GM23248 (cell line): ENCODE measurements at regions not wholly inside any gene's neighbourhood (a gene's known extent, or its start where the extent isn't known, plus 50 kb on each side); places are given as distances from the start of the nearest gene placed in this dataset.

Experiments used
- DNase-seq: peaks from one replicate; pipeline ENCODE4 v3.0.0-alpha.2; 2015
- H2AFZ ChIP-seq: fragments of 200-600 bp; sonication (generic); 2 replicates; pipeline ENCODE4 v1.6.1; 2016; ENCODE audit warnings: antibody characterized with exemption
- H3F3A ChIP-seq: fragments of 200-600 bp; sonication (generic); 2 replicates; pipeline ENCODE4 v1.6.1; 2016; ENCODE audit warnings: mild to moderate bottlenecking, antibody characterized with exemption, mixed run types; ENCODE audit not compliant: insufficient read depth
- H3K27ac ChIP-seq: fragments of 200-600 bp; sonication (generic); 2 replicates; pipeline ENCODE4 v1.5.1; 2016; ENCODE audit warnings: mild to moderate bottlenecking
- H3K27me3 ChIP-seq: fragments of 200-600 bp; sonication (generic); replicated peaks from 2 replicates; pipeline ENCODE4 v1.6.1; 2016; ENCODE audit warnings: mild to moderate bottlenecking; ENCODE audit not compliant: insufficient read depth
- H3K36me3 ChIP-seq: fragments of 200-600 bp; sonication (generic); 2 replicates; pipeline ENCODE4 v1.6.1; 2016; ENCODE audit warnings: low read depth, mild to moderate bottlenecking
- H3K4me1 ChIP-seq: fragments of 200-600 bp; sonication (generic); 2 replicates; pipeline ENCODE4 v1.6.1; 2016; ENCODE audit warnings: mild to moderate bottlenecking; ENCODE audit not compliant: insufficient read depth
- H3K4me2 ChIP-seq: fragments of 200-600 bp; sonication (generic); one replicate; pipeline ENCODE4 v1.6.1; 2016; ENCODE audit warnings: mild to moderate bottlenecking; ENCODE audit not compliant: unreplicated experiment
- H3K4me3 ChIP-seq: fragments of 200-600 bp; sonication (generic); 2 replicates; pipeline ENCODE4 v1.5.1; 2016; ENCODE audit warnings: mild to moderate bottlenecking
- H3K79me2 ChIP-seq: fragments of 200-600 bp; sonication (generic); 2 replicates; pipeline ENCODE4 v1.6.1; 2016; ENCODE audit warnings: mild to moderate bottlenecking; ENCODE audit not compliant: insufficient read depth
- H3K9ac ChIP-seq: fragments of 200-600 bp; sonication (generic); 2 replicates; pipeline ENCODE4 v1.6.1; 2016; ENCODE audit warnings: mild to moderate bottlenecking
- H3K9me2 ChIP-seq: fragments of 200-600 bp; sonication (generic); 2 replicates; pipeline ENCODE4 v1.6.1; 2016; ENCODE audit warnings: mixed run types, mild to moderate bottlenecking, moderate library complexity; ENCODE audit not compliant: insufficient read depth
- H3K9me3 ChIP-seq: fragments of 200-600 bp; sonication (generic); one replicate; pipeline ENCODE4 v1.6.1; 2017; ENCODE audit warnings: low read depth
- H4K20me1 ChIP-seq: fragments of 200-600 bp; sonication (generic); 2 replicates; pipeline ENCODE4 v1.6.0; 2016; ENCODE audit not compliant: insufficient read depth
- EZH2 ChIP-seq: fragments of 200-600 bp; sonication (generic); IDR thresholded peaks from 2 replicates; pipeline ENCODE4 v1.6.1; 2018; ENCODE audit warnings: antibody characterized with exemption, mild to moderate bottlenecking; ENCODE audit not compliant: insufficient read depth, poor library complexity, severe bottlenecking
- EZH2phosphoT487 ChIP-seq: fragments of 200-600 bp; sonication (generic); IDR thresholded peaks from 2 replicates; pipeline ENCODE4 v1.6.1; 2018; ENCODE audit warnings: antibody characterized with exemption, moderate library complexity, mild to moderate bottlenecking, low read depth; ENCODE audit not compliant: insufficient read depth
- whole genome bisulfite sequencing, 2 experiments: methylation state at CpG; one replicate each; pipeline ENCODE4 v1.1.6; 2015 to 2017; ENCODE audit warnings: low lambda C conversion rate in 2 of 2, low coverage in 1 of 2; ENCODE audit errors: missing lambda C conversion rate in 2 of 2; 5-methylcytosine and 5-hydroxymethylcytosine counted together
- in situ Hi-C: fragments of 300-500 bp; cut with MboI; formaldehyde crosslinking; loops from 2 replicates; pipeline ENCODE4 v1.15.0; 2020

DNA sequence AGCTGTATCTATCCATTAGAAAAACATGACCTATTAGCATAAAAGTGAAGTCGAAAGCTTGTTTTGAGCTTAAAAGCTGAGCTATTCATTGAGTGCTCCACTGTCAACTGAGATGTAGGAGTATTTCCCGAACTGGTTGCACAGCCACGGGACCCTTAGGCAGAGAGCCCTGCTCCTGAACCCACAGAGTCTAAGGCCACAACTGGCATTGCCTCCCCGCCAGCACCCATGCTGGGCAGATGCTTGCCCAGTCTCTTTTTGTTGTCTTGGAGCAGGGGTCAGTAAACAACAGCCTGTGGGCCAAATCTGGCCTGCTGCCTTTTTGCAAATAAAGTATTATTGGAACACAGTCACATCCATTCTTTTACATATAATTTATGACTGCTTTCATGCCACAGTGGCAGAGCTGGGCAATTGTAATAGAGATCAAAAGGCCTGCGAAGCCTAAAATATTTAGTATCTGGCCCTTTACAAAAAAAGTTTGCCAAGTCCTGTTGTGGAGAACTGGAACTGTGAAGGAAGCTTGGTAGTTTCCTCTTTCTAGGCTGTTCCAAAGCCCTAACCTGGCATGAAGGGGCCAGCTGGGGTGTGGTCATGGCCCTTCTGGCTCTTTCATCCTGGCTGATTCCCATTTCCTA is 58.4 kb upstream of the WAPL start:
- Histone ChIP-seq H3K9me3 (no peaks in the 10 kb centered on the region), H3K9ac (no peak overlapping the region), H3K9me2 (no peaks in the 10 kb centered on the region), H3K4me3 (no peak overlapping the region), H3K4me2 (no peak overlapping the region), H3K36me3 (no peaks in the 10 kb centered on the region), H4K20me1 (no peaks in the 10 kb centered on the region), H3K79me2 (no peaks in the 10 kb centered on the region), H3K4me1 (no peaks in the 10 kb centered on the region), H3K27ac (no peak overlapping the region), H3K27me3 (no peaks in the 10 kb centered on the region), H3F3A (no peaks in the 10 kb centered on the region), H2AFZ (no peak overlapping the region)
- no peak for DNase-seq
- in situ Hi-C loops, result loop anchor here (10.0 kb wide), 1 partner anchor 185 kb away; no protein-coding TSS in a partner anchor
- TF ChIP-seq EZH2phosphoT487 (no peak), EZH2 (no peak)
- WGBS, 2 experiments, result 57 to 63% methylated on average over 5 of the region's 5 CpGs

DNA sequence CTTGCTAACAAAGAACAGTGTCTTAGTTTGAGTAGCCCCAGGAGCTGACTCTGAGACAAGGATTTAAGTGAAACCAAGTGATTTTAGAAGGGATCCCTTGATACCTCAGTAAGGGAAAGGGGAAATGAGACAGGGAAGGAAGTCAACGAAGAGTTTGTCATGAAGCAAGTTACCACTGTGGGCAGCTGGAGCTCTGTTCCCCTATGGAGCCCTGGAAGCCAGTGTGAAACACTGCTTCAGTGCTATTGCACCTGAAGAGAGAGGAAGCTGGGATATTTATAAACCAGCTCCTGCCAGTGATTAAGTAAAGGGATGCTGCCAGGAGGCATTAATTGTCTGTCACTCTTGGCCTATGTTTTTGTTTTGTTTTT is 58.9 kb upstream of the WAPL start:
- no peaks in the 10 kb centered on the region for H3F3A ChIP-seq
- WGBS, 2 experiments, result 14 to 36% methylated on average over 1 of the region's 1 CpG
- DNase-seq, result no peak

DNA sequence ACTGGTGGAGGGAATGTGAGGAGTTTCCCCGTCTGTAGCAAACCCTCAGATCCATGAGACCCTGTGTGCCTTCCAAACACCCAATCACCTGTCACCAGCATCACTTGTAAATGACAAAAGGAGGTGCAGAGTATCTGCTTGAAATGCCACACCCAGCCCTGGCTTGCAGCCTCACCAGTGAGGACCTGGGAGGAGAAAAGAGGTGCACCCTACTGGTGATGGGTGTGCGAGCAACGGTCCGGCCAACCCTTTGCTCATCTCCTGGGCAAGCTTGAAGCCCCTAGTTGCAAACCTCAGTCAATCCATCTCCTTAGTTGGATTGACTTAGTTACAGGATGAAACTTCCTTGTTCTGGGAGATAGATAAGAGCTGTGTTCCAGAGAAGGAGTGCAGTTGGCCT is 62.4 kb upstream of the WAPL start:
- H3K4me2 ChIP-seq, result no peak overlapping the region
- TF ChIP-seq EZH2 (no peak), EZH2phosphoT487 (no peak)
- no peaks in the 10 kb centered on the region for H4K20me1 ChIP-seq
- in situ Hi-C loops, result loop anchor here (10.0 kb wide), 1 partner anchor 189 kb away; no protein-coding TSS in a partner anchor
- no peaks in the 10 kb centered on the region for H3K36me3 ChIP-seq
- no peaks in the 10 kb centered on the region for H3K9me3 ChIP-seq
- no peaks in the 10 kb centered on the region for H3K4me1 ChIP-seq
- H3K9ac ChIP-seq, result no peak overlapping the region
- no peak for DNase-seq
- no peak overlapping the region for H2AFZ ChIP-seq
- H3F3A ChIP-seq, result no peaks in the 10 kb centered on the region
- H3K9me2 ChIP-seq, result no peaks in the 10 kb centered on the region
- H3K27me3 ChIP-seq, result no peaks in the 10 kb centered on the region
- no peaks in the 10 kb centered on the region for H3K79me2 ChIP-seq
- 56 to 61% methylated on average over 4 of the region's 4 CpGs for WGBS, 2 experiments
- H3K4me3 ChIP-seq, result no peak overlapping the region
- H3K27ac ChIP-seq, result no peak overlapping the region

More for the DNA sequence above, 58.9 kb upstream of the WAPL start:
- in situ Hi-C loops, result loop anchor here (10.0 kb wide), 1 partner anchor 186 kb away; no protein-coding TSS in a partner anchor
- H3K36me3 ChIP-seq, result no peaks in the 10 kb centered on the region
- no peak overlapping the region for H2AFZ ChIP-seq
- H3K4me3 ChIP-seq, result no peak overlapping the region
- no peaks in the 10 kb centered on the region for H3K9me3 ChIP-seq
- no peaks in the 10 kb centered on the region for H3K4me1 ChIP-seq
- H3K27ac ChIP-seq, result no peak overlapping the region
- no peak overlapping the region for H3K4me2 ChIP-seq
- H3K9me2 ChIP-seq, result no peaks in the 10 kb centered on the region
- no peaks in the 10 kb centered on the region for H3K27me3 ChIP-seq
- no peaks in the 10 kb centered on the region for H4K20me1 ChIP-seq
- no peak overlapping the region for H3K9ac ChIP-seq
- no peaks in the 10 kb centered on the region for H3K79me2 ChIP-seq
- TF ChIP-seq EZH2phosphoT487 (no peak), EZH2 (no peak)

DNA sequence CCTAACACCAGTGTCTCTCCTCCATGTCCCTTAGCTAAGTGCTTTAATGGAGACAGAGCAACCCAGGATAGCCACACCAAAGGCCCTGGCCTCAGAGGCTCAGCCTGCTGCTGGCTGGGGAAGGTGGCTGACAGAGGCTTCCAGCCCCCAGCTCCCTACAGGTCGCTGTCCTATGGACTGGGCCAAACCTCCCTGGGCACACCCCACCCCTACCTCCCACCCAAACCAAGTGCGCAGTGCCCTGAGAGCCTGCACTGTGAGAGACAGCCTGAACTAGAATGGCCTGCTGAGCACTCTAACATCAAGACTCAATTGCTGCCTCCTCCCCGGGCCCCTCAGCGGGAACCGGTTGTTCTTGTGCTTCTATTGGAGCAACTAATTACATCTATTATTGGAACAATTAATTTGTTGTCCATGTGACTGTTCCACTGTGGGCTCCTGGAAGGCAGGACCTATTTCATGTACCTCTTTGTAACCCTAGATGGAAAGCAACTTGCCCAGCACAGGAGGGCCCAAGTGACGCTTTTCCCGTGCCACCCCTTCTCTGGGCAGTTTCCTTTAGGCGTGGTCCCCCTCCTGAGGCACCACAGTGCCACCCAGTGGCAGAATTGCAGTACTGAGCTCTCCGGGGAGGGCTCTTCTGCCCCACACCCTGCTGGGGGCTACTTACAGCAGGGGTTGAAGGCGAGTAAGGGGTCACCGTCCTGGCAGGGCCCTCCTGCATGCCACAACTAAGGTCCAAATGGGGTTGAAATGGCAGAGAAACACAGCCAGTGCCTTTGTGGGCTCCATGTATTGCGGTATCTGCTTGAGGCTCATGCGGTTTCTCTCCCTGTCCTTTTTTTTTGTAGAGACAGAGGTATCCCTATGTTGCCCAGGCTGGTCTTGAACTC is 63.7 kb upstream of the WAPL start:
- Histone ChIP-seq H3K27ac (no peak overlapping the region), H3K4me2 (peak overlapping the region; percentile 34), H2AFZ (peak overlapping the region; percentile 78), H4K20me1 (no peaks in the 10 kb centered on the region), H3K9ac (no peak overlapping the region), H3K4me1 (no peaks in the 10 kb centered on the region), H3K4me3 (0 out of 2 replicates have a peak overlapping the region, but pooled peaks have one; percentile 47), H3F3A (no peaks in the 10 kb centered on the region), H3K79me2 (no peaks in the 10 kb centered on the region), H3K27me3 (no peaks in the 10 kb centered on the region), H3K9me2 (no peaks in the 10 kb centered on the region), H3K9me3 (no peaks in the 10 kb centered on the region), H3K36me3 (no peaks in the 10 kb centered on the region)
- in situ Hi-C loops, result loop anchor here (10.0 kb wide), 1 partner anchor 190 kb away; no protein-coding TSS in a partner anchor
- WGBS, 2 experiments, result 32 to 37% methylated on average over 13 of the region's 13 CpGs
- TF ChIP-seq EZH2phosphoT487 (no peak), EZH2 (no peak)
- peak; percentile 78 for DNase-seq
